Sigmoid colon (tissue), 4 donors: ENCODE measurements at regions not wholly inside any gene's neighbourhood (a gene's known extent, or its start where the extent isn't known, plus 50 kb on each side); places are given as distances from the start of the nearest gene placed in this dataset.

Source experiments
- CTCF ChIP-seq, 4 experiments: fragments of 450-650 bp in 3 of 4; fragments of 200-600 bp in 1 of 4; IDR thresholded peaks; one replicate each; pipeline ENCODE4 v1.5.1; 2016 to 2019; ENCODE audit warnings: antibody characterized with exemption in 4 of 4, mild to moderate bottlenecking in 3 of 4, moderate library complexity in 2 of 4
- EP300 ChIP-seq, 4 donors: sonication (generic); formaldehyde crosslinking; IDR thresholded peaks; one replicate each; pipeline ENCODE4 v1.6.1; 2017; ENCODE audit warnings: antibody characterized with exemption in 4 of 4
- POLR2AphosphoS5 ChIP-seq, 4 donors: sonication (generic); formaldehyde crosslinking; IDR thresholded peaks; one replicate each; pipeline ENCODE4 v1.6.1; 2017; ENCODE audit warnings: antibody characterized with exemption in 4 of 4

GRCh38 chr3:194001728-194002459 lies 134.1 kb upstream of the HES1 start:
- TF ChIP-seq CTCF (IDR thresholded peaks at IDR 0.05) (no peak), POLR2AphosphoS5 (IDR thresholded peaks at IDR 0.05) (no peak), EP300 (IDR thresholded peaks at IDR 0.05) (no peak)
